ENCODE measurements at regions not wholly inside any gene's neighbourhood (a gene's known extent, or its start where the extent isn't known, plus 50 kb on each side); places are given as distances from the start of the nearest gene placed in this dataset.
A peak's percentile ranks its signal among the peaks of the same experiment; 100 is the strongest.

- no peak for DNase-seq (ENCODE audit: low read depth, low spot score)
- TF ChIP-seq MXI1 (IDR thresholded peaks at IDR 0.05; ENCODE audit: low read depth, low read length), result no peak
- TF ChIP-seq, protein P1, sequence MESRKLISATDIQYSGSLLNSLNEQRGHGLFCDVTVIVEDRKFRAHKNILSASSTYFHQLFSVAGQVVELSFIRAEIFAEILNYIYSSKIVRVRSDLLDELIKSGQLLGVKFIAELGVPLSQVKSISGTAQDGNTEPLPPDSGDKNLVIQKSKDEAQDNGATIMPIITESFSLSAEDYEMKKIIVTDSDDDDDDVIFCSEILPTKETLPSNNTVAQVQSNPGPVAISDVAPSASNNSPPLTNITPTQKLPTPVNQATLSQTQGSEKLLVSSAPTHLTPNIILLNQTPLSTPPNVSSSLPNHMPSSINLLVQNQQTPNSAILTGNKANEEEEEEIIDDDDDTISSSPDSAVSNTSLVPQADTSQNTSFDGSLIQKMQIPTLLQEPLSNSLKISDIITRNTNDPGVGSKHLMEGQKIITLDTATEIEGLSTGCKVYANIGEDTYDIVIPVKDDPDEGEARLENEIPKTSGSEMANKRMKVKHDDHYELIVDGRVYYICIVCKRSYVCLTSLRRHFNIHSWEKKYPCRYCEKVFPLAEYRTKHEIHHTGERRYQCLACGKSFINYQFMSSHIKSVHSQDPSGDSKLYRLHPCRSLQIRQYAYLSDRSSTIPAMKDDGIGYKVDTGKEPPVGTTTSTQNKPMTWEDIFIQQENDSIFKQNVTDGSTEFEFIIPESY (IDR thresholded peaks at IDR 0.05), result peak; percentile 10; the same call in 1 of the 2 replicates
- Histone ChIP-seq H4K20me1 (ENCODE audit: control insufficient read depth, insufficient read depth) (no peaks in the 10 kb centered on the region; the same call in 1 of the 2 replicates), H2AFZ (ENCODE audit: control insufficient read depth, low read depth, low read length) (no peak overlapping the region), H3K4me2 (ENCODE audit: control insufficient read depth, insufficient read depth) (no peak overlapping the region), H3K36me3 (ENCODE audit: control insufficient read depth in 2 of 2, insufficient read depth in 2 of 2, low read length in 1 of 2) (peaks cover 4 to 8% of the 10 kb centered on the region in 2 experiments; a peak in 3 of 4 replicates), H3K4me3 (no peak overlapping the region), H3K79me2 (ENCODE audit: control insufficient read depth, insufficient read depth, low read length) (peaks cover 87% of the 10 kb centered on the region), H3K9ac (ENCODE audit: control insufficient read depth, insufficient read depth, low read length) (no peak overlapping the region), H3K27me3 (replicated peaks in 1 of 2; ENCODE audit: control insufficient read depth in 2 of 2, insufficient read depth in 2 of 2, low read length in 1 of 2) (no peaks in the 10 kb centered on the region), H3K27ac (ENCODE audit: control insufficient read depth, insufficient read depth) (no peak overlapping the region), H3K4me1 (ENCODE audit: control insufficient read depth, insufficient read depth, low read length) (peaks cover 15% of the 10 kb centered on the region; the same call in 1 of the 2 replicates), H3K9me3 (replicated peaks; ENCODE audit: control insufficient read depth, insufficient read depth, low read length) (no peaks in the 10 kb centered on the region; the same call in 2 of the 3 replicates)
- intact Hi-C loops (cut with micrococcal nuclease; ENCODE audit: unreplicated experiment), result no loop called here
- FAIRE-seq, result no peak
- ATAC-seq, result no peak
- ChIA-PET SMC1A (ENCODE audit: uncharacterized antibody, unreplicated experiment) (no interaction called here), RAD21 (ENCODE audit: unreplicated experiment) (no interaction called here), POLR2A (no interaction called here), CTCF (no interaction called here)
- over 99% methylated on average over 36 of the region's 36 CpGs for WGBS (ENCODE audit: insufficient coverage, insufficient replicate concordance, low lambda C conversion rate, missing lambda C conversion rate)
- in situ Hi-C loops (cut with MboI), result no loop called here
- no TSS peak for BruUV-seq (replicated peaks)
These were observed 62.0 kb upstream of the MGAT5 start for GRCh38 chr2:134191835-134192234.

DNA sequence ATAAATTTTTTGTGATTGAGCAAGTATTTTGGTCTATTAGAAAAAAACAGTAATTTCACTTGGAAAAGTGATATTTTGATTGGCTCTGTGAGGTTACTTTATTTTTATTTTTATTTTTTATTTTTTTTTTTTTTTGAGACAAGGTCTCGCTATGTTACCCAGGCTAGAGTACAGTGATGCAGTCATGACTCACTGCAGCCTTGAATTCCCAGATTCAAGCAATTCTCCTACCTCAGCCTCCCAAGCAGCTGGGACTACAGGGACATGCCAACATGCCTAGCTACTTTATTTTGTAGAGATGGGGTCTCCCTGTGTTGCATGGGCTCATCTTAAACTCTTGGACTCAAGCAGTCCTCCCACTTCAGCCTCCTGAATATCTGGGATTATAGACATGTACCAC, 60.9 kb upstream of the MGAT5 start:
- ATAC-seq (no peak), FAIRE-seq (no peak), DNase-seq (ENCODE audit: low read depth, low spot score) (no peak)
- Histone ChIP-seq H3K27me3 (replicated peaks in 1 of 2; ENCODE audit: control insufficient read depth in 2 of 2, insufficient read depth in 2 of 2, low read length in 1 of 2) (no peaks in the 10 kb centered on the region), H3K4me1 (ENCODE audit: control insufficient read depth, insufficient read depth, low read length) (peaks cover 27% of the 10 kb centered on the region), H3K4me2 (ENCODE audit: control insufficient read depth, insufficient read depth) (no peak overlapping the region), H3K27ac (ENCODE audit: control insufficient read depth, insufficient read depth) (no peak overlapping the region), H3K36me3 (ENCODE audit: control insufficient read depth in 2 of 2, insufficient read depth in 2 of 2, low read length in 1 of 2) (peaks cover 4 to 8% of the 10 kb centered on the region in 2 experiments; a peak in 3 of 4 replicates), H3K4me3 (no peak overlapping the region), H3K9ac (ENCODE audit: control insufficient read depth, insufficient read depth, low read length) (no peak overlapping the region), H3K9me3 (replicated peaks; ENCODE audit: control insufficient read depth, insufficient read depth, low read length) (no peaks in the 10 kb centered on the region; the same call in 2 of the 3 replicates), H4K20me1 (ENCODE audit: control insufficient read depth, insufficient read depth) (no peaks in the 10 kb centered on the region; the same call in 1 of the 2 replicates), H3K79me2 (ENCODE audit: control insufficient read depth, insufficient read depth, low read length) (peaks cover 89% of the 10 kb centered on the region), H2AFZ (ENCODE audit: control insufficient read depth, low read depth, low read length) (no peak overlapping the region)
- 100% methylated on average over 1 of the region's 1 CpG for WGBS (ENCODE audit: insufficient coverage, insufficient replicate concordance, low lambda C conversion rate, missing lambda C conversion rate)
- ChIA-PET POLR2A (no interaction called here), CTCF (interaction anchor here (1.0 kb wide), 1 partner anchor 15 kb away, joined by 4 read pairs; no protein-coding TSS in a partner anchor), SMC1A (ENCODE audit: uncharacterized antibody, unreplicated experiment) (interaction anchor here (0.7 kb wide), 1 partner anchor 14 kb away, joined by 3 read pairs; no protein-coding TSS in a partner anchor), RAD21 (ENCODE audit: unreplicated experiment) (no interaction called here)
- intact Hi-C loops (cut with micrococcal nuclease; ENCODE audit: unreplicated experiment) (no loop called here), in situ Hi-C loops (cut with MboI) (no loop called here)
- BruUV-seq (replicated peaks), result no TSS peak
- no peak for TF ChIP-seq RAD51 (IDR thresholded peaks at IDR 0.05)
- no peak for TF ChIP-seq GABPA (IDR thresholded peaks at IDR 0.05; ENCODE audit: low read depth)
- TF ChIP-seq IRF3 (IDR thresholded peaks at IDR 0.05), result no peak
- no peak for TF ChIP-seq NR2F1 (conservative IDR thresholded peaks at IDR 0.05)
- TF ChIP-seq, protein P2, sequence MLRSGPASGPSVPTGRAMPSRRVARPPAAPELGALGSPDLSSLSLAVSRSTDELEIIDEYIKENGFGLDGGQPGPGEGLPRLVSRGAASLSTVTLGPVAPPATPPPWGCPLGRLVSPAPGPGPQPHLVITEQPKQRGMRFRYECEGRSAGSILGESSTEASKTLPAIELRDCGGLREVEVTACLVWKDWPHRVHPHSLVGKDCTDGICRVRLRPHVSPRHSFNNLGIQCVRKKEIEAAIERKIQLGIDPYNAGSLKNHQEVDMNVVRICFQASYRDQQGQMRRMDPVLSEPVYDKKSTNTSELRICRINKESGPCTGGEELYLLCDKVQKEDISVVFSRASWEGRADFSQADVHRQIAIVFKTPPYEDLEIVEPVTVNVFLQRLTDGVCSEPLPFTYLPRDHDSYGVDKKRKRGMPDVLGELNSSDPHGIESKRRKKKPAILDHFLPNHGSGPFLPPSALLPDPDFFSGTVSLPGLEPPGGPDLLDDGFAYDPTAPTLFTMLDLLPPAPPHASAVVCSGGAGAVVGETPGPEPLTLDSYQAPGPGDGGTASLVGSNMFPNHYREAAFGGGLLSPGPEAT (IDR thresholded peaks at IDR 0.05; ENCODE audit: low read depth), result no peak
- no peak for TF ChIP-seq USF1 (IDR thresholded peaks at IDR 0.05; ENCODE audit: borderline replicate concordance, extremely low read length, insufficient read depth, low read depth, low read length)
- no peak for TF ChIP-seq FOS (IDR thresholded peaks at IDR 0.05; ENCODE audit: borderline replicate concordance, extremely low read depth, insufficient read length)
- no peak for TF ChIP-seq IRF4 (IDR thresholded peaks at IDR 0.05; ENCODE audit: low read depth, low read length)

Measured in GM12878 (cell line).